RWPE2 (cell line): ENCODE measurements at regions not wholly inside any gene's neighbourhood (a gene's known extent, or its start where the extent isn't known, plus 50 kb on each side); places are given as distances from the start of the nearest gene placed in this dataset.

Experiments used
- ATAC-seq: fragments of 200-7000 bp; cut with Tn5 transposase; 3 replicates; pipeline ENCODE4 v1.9.1; 2021; ENCODE audit warnings: low read depth
- DNase-seq: peaks from one replicate; pipeline ENCODE4 v3.0.0-alpha.2; 2020; ENCODE audit warnings: low spot score
- H3K27ac ChIP-seq: fragments of 450-650 bp; 2 replicates; pipeline ENCODE4 v1.5.1; 2017; ENCODE audit warnings: mild to moderate bottlenecking; ENCODE audit not compliant: poor library complexity, severe bottlenecking
- H3K27me3 ChIP-seq: fragments of 250-450 bp; sonication (Bioruptor Pico); 2 replicates; pipeline ENCODE4 v1.5.1; 2021; ENCODE audit warnings: mild to moderate bottlenecking, moderate library complexity; ENCODE audit not compliant: insufficient read depth, poor library complexity, severe bottlenecking
- H3K36me3 ChIP-seq: fragments of 250-450 bp; sonication (Bioruptor Pico); 2 replicates; pipeline ENCODE4 v1.5.1; 2020; ENCODE audit warnings: low read depth, mild to moderate bottlenecking, moderate library complexity
- H3K4me1 ChIP-seq: fragments of 250-450 bp; sonication (Bioruptor Pico); 2 replicates; pipeline ENCODE4 v1.5.1; 2021; ENCODE audit warnings: mild to moderate bottlenecking, moderate library complexity; ENCODE audit not compliant: insufficient read depth, poor library complexity, severe bottlenecking
- H3K4me3 ChIP-seq: fragments of 250-450 bp; sonication (Bioruptor Pico); 2 replicates; pipeline ENCODE4 v1.5.1; 2021; ENCODE audit warnings: mild to moderate bottlenecking, moderate library complexity; ENCODE audit not compliant: severe bottlenecking
- H3K9me3 ChIP-seq: fragments of 250-450 bp; sonication (Bioruptor Pico); 2 replicates; pipeline ENCODE4 v1.5.1; 2021; ENCODE audit warnings: mild to moderate bottlenecking, moderate library complexity; ENCODE audit not compliant: severe bottlenecking
- TF ChIP-seq, protein P1 (sequence below): fragments of 450-650 bp; IDR thresholded peaks from one replicate; pipeline ENCODE4 v1.5.1; 2017; ENCODE audit warnings: mild to moderate bottlenecking, moderate library complexity; ENCODE audit not compliant: poor library complexity, severe bottlenecking

GRCh38 chr7:130821864-130822263 lies 87.9 kb upstream of the KLF14 start:
- H3K4me1 ChIP-seq = no peaks in the 10 kb centered on the region
- H3K27ac ChIP-seq = no peak overlapping the region
- H3K36me3 ChIP-seq = no peaks in the 10 kb centered on the region; the same call in 1 of the 2 replicates
- no peak for DNase-seq
- H3K4me3 ChIP-seq = no peak overlapping the region
- TF ChIP-seq, protein P1, sequence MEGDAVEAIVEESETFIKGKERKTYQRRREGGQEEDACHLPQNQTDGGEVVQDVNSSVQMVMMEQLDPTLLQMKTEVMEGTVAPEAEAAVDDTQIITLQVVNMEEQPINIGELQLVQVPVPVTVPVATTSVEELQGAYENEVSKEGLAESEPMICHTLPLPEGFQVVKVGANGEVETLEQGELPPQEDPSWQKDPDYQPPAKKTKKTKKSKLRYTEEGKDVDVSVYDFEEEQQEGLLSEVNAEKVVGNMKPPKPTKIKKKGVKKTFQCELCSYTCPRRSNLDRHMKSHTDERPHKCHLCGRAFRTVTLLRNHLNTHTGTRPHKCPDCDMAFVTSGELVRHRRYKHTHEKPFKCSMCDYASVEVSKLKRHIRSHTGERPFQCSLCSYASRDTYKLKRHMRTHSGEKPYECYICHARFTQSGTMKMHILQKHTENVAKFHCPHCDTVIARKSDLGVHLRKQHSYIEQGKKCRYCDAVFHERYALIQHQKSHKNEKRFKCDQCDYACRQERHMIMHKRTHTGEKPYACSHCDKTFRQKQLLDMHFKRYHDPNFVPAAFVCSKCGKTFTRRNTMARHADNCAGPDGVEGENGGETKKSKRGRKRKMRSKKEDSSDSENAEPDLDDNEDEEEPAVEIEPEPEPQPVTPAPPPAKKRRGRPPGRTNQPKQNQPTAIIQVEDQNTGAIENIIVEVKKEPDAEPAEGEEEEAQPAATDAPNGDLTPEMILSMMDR = no peak
- H3K9me3 ChIP-seq = peaks cover 5% of the 10 kb centered on the region
- ATAC-seq = no peak
- H3K27me3 ChIP-seq = peaks cover 3% of the 10 kb centered on the region

DNA sequence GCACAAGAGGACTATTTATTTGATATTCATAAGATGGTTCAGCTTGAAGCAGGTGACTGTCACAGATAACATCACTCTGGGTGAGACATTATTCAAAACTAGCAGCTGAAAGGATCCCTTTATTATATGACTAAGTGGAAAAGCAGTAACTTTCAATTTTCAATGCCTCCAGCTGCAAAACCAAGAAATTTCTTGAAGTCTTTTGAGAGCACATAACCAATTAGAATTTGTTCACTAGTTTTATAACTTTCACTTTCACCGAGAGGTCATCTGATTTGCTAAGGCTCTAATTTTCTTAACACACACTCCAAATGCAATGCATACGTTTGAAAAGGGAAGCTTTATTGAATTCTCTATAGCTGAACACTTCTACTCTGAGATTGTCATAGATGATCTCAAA lies 88.6 kb upstream of the KLF14 start:
- DNase-seq (no peak), ATAC-seq (no peak)
- H3K27ac ChIP-seq = no peak overlapping the region
- H3K4me1 ChIP-seq = no peaks in the 10 kb centered on the region
- no peak overlapping the region for H3K4me3 ChIP-seq
- no peaks in the 10 kb centered on the region; the same call in 1 of the 2 replicates for H3K36me3 ChIP-seq
- peaks cover 3% of the 10 kb centered on the region for H3K27me3 ChIP-seq
- H3K9me3 ChIP-seq = peaks cover 6% of the 10 kb centered on the region
- TF ChIP-seq, protein P1 = no peak

GRCh38 chr7:130823060-130823459 lies 89.1 kb upstream of the KLF14 start:
- no peak for ATAC-seq
- Histone ChIP-seq H3K9me3 (peaks cover 9% of the 10 kb centered on the region), H3K36me3 (no peaks in the 10 kb centered on the region; the same call in 1 of the 2 replicates), H3K27ac (no peak overlapping the region), H3K4me1 (no peaks in the 10 kb centered on the region), H3K27me3 (peaks cover 3% of the 10 kb centered on the region), H3K4me3 (no peak overlapping the region)
- no peak for DNase-seq
- TF ChIP-seq, protein P1 = no peak

DNA sequence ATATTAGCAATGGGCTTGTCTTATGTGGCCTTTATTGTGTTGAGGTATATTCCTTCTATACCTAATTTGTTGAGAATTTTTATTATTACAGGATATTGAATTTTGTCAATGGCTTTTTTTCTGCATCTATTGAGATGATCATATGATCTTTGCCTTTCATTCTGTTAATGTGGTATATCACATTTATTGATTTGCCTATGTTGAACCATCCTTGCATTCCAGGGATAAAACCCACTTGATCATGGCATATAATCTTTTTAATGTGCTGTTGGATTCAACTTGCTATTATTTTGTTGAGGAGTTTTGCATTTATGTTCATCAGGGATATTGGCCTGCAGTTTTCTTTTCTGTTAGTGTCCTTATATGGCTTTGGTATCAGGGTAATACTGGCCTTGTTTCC lies 91.8 kb upstream of the KLF14 start:
- no peaks in the 10 kb centered on the region for H3K4me1 ChIP-seq
- H3K9me3 ChIP-seq = peaks cover 9% of the 10 kb centered on the region
- ATAC-seq = no peak
- no peak for DNase-seq
- TF ChIP-seq, protein P1 = no peak
- H3K27ac ChIP-seq = no peak overlapping the region
- H3K4me3 ChIP-seq = no peak overlapping the region
- peaks cover 3% of the 10 kb centered on the region for H3K27me3 ChIP-seq
- H3K36me3 ChIP-seq = no peaks in the 10 kb centered on the region; the same call in 1 of the 2 replicates

DNA sequence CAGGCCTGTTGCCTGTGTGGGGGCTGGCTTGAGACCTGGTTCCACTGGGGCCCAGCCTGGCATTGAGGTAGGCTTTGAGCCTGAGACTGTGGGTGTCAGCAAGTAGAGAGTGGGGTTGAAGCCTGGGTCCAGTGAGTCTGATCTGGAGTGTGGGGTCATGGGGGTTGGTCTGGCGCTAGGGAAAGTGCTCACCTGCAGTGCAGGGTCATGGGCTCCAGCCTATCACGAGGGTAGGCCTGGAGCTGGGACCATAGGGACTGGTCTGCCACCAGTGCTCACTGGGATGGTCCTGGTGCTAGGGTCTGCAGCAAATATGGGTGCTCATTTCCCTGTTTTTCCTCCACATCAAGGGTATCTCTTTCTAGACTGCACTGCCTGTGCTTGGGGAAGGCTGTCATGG lies 95.4 kb upstream of the KLF14 start:
- Histone ChIP-seq H3K27me3 (peaks cover 3% of the 10 kb centered on the region), H3K4me1 (no peaks in the 10 kb centered on the region), H3K9me3 (peaks cover 9% of the 10 kb centered on the region), H3K4me3 (no peak overlapping the region), H3K27ac (no peak overlapping the region), H3K36me3 (no peaks in the 10 kb centered on the region; the same call in 1 of the 2 replicates)
- TF ChIP-seq, protein P1 = no peak
- ATAC-seq (no peak), DNase-seq (no peak)
